ENCODE measurements at regions not wholly inside any gene's neighbourhood (a gene's known extent, or its start where the extent isn't known, plus 50 kb on each side); places are given as distances from the start of the nearest gene placed in this dataset.
A peak's percentile ranks its signal among the peaks of the same experiment; 100 is the strongest.
"Not testable (repeated sequence)": the region's sequence is repeated elsewhere in the genome, so short reads cannot be mapped to it uniquely, and the experiment has no call there.

DNA sequence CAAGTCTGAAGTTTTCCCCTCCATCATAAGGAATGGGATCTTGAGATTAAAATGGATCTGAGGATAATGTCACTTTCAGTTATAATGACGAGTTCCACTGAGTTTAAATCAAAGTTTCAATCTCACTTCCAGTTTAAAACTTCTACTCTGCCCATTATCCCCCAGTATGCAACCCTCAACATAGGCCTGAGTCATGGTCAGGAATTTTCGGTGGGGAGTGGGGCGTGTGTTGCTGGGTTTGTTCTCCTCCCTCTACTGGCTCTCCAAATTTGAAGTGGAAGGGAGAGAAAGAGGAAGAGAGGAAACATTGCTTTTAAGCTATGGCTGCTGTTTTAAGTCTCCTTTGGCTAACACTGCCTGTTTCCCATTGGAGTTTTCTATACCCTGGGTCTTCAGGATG is 152.9 kb downstream of the TM2D1 start:
- DNase-seq = no peak

DNA sequence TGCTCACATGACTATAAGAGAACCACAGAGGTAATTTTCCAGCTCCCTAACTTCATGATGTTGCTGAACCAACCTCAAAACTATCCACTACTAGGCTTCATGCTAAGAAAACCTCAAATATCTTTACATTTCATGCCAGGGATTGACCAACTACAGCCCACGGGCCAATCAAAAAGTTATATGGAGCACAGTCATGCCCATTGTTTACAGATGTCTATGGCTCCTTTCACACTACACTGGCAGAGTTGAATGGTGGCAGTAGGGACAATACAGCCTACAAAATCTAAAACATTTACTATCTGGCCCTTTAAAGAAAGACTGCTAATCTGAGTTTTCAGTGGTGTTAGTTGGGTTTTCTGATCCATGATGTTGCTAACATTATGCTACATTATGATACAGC is 154.8 kb downstream of the TM2D1 start:
- DNase-seq = no peak

DNA sequence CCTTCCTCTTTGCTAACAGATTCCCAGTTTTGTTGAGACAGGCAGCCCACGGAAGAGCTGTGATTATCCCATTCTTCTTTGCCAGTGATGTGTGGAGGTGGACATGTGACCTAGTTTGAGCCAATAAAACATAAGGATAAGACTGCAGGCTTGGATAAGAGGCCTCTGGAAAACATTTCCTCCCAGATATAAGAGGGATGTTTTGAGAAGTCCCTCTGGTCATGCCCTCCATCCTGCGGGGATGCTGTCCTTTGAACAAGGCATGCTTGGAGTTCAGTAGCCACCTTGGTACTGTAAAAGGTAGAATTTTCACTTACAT is 155.7 kb downstream of the TM2D1 start:
- DNase-seq = peak; percentile 28

DNA sequence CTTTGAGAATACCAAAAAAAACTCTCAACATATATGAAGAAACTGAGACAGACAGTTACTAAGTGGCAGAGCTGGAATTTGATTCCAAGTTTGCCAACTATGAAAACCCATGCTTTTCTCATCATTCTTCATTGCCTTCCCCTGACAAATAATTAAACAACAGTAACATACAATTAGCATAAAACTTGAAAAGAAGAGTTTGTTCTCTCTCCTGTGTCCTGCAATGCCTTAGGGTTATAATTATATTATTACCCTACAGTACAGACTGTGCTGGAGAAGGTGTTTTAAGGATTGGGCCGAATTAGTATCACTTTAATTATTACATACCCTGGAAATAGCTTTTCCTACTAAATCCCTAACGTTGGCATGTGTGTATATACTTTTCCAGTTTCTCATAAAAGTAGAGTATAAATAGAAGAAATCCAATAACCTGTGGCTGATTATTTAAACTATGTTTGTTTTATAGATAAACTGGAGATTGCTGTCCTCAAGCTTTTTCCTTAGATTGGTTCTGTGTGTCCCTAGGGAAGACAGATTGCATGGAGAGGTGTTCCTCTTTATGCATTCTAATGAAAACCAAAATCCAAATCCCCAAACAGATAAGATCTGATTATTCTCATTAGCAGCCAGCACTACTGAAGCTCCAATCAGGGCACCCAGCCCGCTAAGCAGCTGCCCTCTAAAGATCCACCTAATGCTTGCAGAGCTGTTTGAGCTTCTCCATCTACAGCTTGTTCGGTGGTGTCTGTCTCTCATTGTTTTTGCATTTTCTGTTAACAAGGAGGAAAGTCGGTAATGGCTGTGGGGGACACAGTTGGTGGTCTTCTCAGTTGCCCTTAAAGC is 156.3 kb downstream of the TM2D1 start:
- peak; percentile 35 for DNase-seq

DNA sequence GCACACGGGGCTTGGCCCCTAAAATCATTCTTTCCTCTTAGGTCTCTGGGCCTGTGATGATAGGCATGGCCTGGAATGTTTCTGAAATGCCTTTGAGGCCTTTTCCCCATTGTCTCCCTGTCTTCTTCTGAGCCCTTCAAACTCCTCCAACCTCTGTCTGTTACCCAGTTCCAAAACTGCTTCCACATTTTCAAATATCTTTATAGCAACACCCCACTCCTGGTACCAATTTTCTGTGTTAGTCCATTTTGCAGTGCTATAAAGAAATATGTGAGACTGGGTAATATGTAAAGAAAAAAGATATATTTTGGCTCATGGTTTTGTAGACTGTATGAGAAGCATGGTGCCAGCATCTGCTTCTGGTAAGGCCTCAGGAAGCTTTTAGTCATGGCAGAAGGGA is 158.8 kb downstream of the TM2D1 start:
- no peak for DNase-seq

- DNase-seq = no peak
Measured at GRCh38 chr1:61563611-61564010, 161.3 kb downstream of the TM2D1 start.

- DNase-seq = no peak
Measured at GRCh38 chr1:61561666-61562065, 163.3 kb downstream of the TM2D1 start.

DNA sequence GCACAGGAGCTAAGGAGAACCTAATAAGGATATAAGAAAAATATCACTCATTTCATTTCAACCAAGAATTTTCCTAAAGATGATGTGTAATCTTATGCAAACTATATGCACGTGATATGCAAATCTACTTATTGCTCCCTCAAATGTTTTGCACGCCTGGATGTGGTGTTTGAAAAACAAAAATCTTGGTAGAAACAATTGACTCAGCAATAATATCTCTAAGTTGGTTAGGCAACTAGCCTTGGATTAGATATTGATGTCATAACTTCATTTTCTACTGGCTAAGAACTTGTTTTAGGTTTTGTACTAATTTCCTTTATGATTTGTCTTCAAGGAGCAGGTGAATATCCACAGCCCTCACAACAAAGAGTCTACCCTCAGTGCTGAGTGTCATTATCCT is 164.6 kb downstream of the TM2D1 start:
- no peak for DNase-seq

- DNase-seq = no peak
Measured at GRCh38 chr1:61556631-61557030, 168.3 kb downstream of the TM2D1 start.

GRCh38 chr1:61552630-61553305 is 172.2 kb downstream of the TM2D1 start:
- DNase-seq = no peak

- DNase-seq = not testable (repeated sequence)
Measured at GRCh38 chr1:61547302-61547701, 177.6 kb downstream of the TM2D1 start.

DNA sequence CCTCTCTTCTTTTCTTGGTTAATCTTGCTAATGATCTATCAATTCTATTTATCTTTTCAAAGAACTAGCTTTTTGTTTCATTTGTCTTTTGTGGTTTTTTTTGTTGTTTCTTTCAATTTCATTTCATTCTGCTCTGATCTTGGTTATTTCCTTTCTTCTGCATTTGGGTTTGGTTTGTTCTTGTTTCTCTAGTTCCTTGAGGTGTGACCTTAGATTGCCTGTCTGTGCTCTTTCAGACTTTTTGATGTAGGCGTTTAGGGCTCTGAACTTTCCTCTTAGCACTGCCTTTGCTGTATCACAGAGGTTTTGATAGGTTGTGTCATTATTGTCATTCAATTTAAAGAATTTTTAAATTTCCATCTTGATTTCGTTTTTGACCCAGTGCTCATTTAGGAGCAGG is 180.1 kb downstream of the TM2D1 start:
- DNase-seq = not testable (repeated sequence)

DNA sequence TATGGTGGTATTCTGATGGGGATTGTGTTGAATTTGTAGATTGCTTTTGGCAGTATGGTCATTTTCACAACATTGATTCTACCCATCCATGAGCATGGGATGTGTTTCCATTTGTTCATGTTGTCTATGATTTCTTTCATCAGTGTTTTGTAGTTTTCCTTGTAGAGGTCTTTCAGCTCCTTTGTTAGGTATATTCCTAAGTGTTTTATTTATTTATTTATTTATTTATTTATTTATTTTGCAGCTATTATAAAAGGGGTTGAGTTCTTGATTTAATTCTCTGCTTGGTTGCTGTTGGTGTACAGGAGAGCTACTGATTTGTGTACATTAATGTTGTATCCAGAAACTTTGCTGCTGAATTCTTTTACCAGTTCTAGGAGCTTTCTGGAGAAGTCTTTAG is 181.4 kb downstream of the TM2D1 start:
- not testable (repeated sequence) for DNase-seq

DNA sequence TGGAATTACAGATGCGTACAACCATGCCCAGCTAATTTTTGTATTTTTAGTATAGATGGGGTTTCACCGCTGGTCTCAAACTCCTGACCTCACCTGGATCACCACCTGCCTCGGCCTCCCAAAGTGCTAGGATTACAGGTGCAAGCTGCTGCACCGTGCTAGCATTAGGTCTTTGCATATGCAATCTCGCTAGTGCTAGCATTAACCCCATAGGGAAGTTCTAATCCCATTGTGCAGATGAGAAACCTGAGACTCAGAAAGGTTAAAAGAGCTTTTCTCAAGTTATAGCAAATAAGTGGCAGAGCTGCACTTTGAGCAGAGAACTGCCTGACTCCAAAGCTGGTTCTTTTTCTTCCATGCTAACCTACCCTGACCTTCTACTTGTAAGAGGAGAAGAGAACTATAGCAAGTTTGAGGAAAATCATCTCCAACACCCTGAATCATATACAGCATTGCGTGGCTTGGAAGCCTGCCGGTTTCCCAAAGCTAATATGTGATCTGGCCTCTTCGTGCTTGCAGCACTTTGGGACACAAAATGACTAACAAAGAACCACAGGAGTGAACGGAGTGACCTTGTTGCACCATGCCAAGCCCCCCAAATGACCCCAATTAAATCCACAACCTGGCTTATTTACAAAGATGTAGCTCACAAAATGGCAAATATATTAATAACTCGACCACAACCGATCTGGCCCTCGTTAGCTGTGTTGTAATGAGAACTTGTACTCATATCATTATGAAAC is 185.1 kb downstream of the TM2D1 start:
- DNase-seq = no peak

GRCh38 chr1:61538228-61538627 is 186.7 kb downstream of the TM2D1 start:
- DNase-seq = no peak

GRCh38 chr1:61536174-61537108 is 188.5 kb downstream of the TM2D1 start:
- DNase-seq = no peak

GRCh38 chr1:61534847-61535246 is 190.1 kb downstream of the TM2D1 start:
- DNase-seq = no peak

DNA sequence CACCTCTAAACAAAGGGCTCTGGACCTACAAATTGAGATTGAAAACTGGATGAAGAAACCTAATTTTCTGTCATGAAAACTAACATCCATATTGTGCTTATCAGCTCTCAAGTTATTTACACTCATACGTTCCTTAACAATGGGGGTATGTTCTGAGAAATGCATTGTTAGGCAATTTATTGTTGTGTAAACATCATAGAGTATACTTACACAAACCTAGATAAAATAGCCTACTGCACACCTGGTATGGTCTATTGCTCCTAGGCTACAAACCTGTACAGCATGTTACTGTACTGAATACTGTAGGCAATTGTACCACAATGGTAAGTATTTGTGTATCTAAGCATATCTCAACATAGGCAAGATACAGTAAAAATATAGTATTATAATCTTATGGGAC is 191.4 kb downstream of the TM2D1 start:
- DNase-seq = no peak

DNA sequence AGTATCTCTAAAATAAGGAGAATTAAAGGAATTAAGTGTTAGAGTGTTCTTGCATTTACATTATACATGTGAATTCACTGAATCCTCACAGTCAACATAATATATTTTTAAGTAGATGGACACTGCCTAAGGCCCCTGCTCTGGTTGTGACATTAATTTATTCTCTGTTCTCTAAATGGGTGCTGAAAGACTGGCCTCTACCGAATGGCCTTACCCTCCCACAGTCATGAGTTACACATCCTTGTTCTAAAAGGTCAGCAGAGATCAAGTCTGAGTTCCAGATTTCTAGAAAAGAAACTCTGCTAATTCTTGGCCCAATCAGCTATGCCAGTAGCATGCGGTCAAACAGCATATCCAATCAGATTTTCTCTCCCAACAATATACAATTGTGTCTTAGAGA is 193.2 kb downstream of the TM2D1 start:
- no peak for DNase-seq

GRCh38 chr1:61523893-61524605 is 200.9 kb downstream of the TM2D1 start:
- DNase-seq = no peak

GRCh38 chr1:61523229-61523628 is 201.7 kb downstream of the TM2D1 start:
- DNase-seq = no peak

GRCh38 chr1:61520401-61520800 is 204.5 kb downstream of the TM2D1 start:
- no peak for DNase-seq
